Activated naive CD8-positive, alpha-beta T cell (primary cell): ENCODE measurements at regions not wholly inside any gene's neighbourhood (a gene's known extent, or its start where the extent isn't known, plus 50 kb on each side); places are given as distances from the start of the nearest gene placed in this dataset.

ENCODE experiments used
- H3K27ac Mint-ChIP-seq: one replicate; pipeline ENCODE4 v1.8.0; 2021; ENCODE audit warnings: mixed read lengths
- H3K27me3 Mint-ChIP-seq: one replicate; pipeline ENCODE4 v1.8.0; 2021; ENCODE audit warnings: mixed read lengths
- H3K36me3 Mint-ChIP-seq: one replicate; pipeline ENCODE4 v1.8.0; 2021; ENCODE audit warnings: mixed read lengths
- H3K4me1 Mint-ChIP-seq: one replicate; pipeline ENCODE4 v1.8.0; 2021; ENCODE audit warnings: low read depth, mixed read lengths
- H3K4me3 Mint-ChIP-seq: one replicate; pipeline ENCODE4 v1.8.0; 2021; ENCODE audit warnings: mild to moderate bottlenecking, mixed read lengths
- H3K9me3 Mint-ChIP-seq: one replicate; pipeline ENCODE4 v1.8.0; 2021; ENCODE audit warnings: low read depth, mixed read lengths

DNA sequence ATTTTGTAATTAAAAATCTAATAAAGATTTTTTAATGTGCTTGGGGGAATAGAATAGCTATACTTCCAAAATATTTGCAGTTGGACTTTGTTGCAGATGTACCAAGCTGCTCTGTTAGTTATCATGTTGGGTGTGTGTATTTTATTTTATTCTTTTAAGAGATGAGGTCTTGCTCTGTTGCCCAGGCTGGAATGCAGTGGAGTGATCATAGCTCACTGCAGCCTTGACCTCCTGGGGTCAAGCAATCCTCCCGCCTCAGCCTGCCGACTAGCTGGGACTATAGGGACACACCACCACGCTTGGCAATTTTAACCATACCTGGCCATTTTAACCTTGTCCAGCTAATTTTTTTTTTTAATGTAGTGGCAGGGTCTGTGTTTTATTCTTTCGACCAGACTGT lies 54.7 kb upstream of the MAP1LC3B2 start:
- Mint-ChIP-seq H3K27me3 (no peaks in the 10 kb centered on the region), H3K9me3 (no peaks in the 10 kb centered on the region), H3K36me3 (no peaks in the 10 kb centered on the region), H3K4me3 (no peak overlapping the region), H3K4me1 (peaks cover 6% of the 10 kb centered on the region), H3K27ac (no peak overlapping the region)

DNA sequence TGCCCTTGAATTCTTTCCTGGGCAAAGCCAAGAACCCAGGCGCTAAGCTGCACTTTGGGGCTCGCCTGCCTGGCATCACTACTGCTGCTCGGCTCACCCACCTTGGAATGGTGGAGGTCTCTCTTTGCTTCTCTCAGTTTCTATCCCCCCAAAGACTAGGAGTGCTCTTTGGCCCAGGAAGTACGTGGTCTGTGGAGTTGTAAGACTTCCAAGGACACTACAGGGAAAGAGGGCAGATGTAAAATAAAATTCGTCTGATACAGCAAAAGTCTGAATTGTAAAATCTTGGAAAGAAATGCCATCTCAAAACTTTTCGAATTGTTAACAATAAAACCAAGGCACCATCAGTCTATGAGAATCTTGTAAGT lies 52.5 kb upstream of the MAP1LC3B2 start:
- Mint-ChIP-seq H3K36me3 (no peaks in the 10 kb centered on the region), H3K27me3 (no peaks in the 10 kb centered on the region), H3K27ac (no peak overlapping the region), H3K4me3 (no peak overlapping the region), H3K9me3 (no peaks in the 10 kb centered on the region), H3K4me1 (peaks cover 6% of the 10 kb centered on the region)

- Mint-ChIP-seq H3K9me3 (no peaks in the 10 kb centered on the region), H3K27me3 (no peaks in the 10 kb centered on the region), H3K27ac (no peak overlapping the region), H3K4me3 (peak overlapping the region; percentile 70), H3K36me3 (no peaks in the 10 kb centered on the region), H3K4me1 (peaks cover 6% of the 10 kb centered on the region)
Observed at GRCh38 chr12:116508145-116509121, 50.7 kb upstream of the MAP1LC3B2 start.
